ENCODE measurements at regions not wholly inside any gene's neighbourhood (a gene's known extent, or its start where the extent isn't known, plus 50 kb on each side); places are given as distances from the start of the nearest gene placed in this dataset.

DNA sequence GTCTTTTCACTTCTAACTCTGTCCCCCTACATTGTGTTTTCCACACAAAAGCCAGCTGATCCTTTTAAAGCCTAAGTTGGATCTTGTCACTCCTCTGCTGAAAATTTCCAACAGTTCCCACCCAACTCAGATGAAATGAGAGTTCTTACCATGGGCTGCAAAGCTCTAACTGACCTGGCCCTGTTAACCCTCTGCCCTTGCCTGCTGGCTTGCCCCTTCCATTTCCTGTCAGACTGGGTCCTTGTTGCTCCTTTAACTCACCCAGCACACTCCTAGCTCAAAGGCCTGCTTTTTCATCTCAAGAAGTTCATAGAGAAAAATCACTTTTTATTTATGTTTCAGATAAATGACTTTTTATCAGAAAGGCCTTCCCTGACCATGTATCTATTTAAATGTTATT is 66.5 kb upstream of the HEY2 start:
- TF ChIP-seq POLR2A (IDR thresholded peaks at IDR 0.05; ENCODE audit: low read length) (no peak), GATA1 (IDR thresholded peaks at IDR 0.05; ENCODE audit: low read depth, low read length) (no peak)
